ENCODE measurements at regions not wholly inside any gene's neighbourhood (a gene's known extent, or its start where the extent isn't known, plus 50 kb on each side); places are given as distances from the start of the nearest gene placed in this dataset.

GRCh38 chr1:232134365-232134764, 495.6 kb downstream of the SIPA1L2 start:
- H2BK5ac ChIP-seq (ENCODE audit: low read depth, low read length, poor library complexity, severe bottlenecking): no peak overlapping the region
- 93% methylated on average over 1 of the region's 2 CpGs for WGBS
- H2BK12ac ChIP-seq (ENCODE audit: low read length in 2 of 2): no peak overlapping the region
- no peak overlapping the region for H2AK5ac ChIP-seq (ENCODE audit: low read length, severe bottlenecking)
- no peak for DNase-seq
- no peak overlapping the region for H3K27ac ChIP-seq (ENCODE audit: low read length, poor library complexity, severe bottlenecking)
- no peak overlapping the region for H2AFZ ChIP-seq (ENCODE audit: low read depth, low read length)
- no peak overlapping the region for H2BK120ac ChIP-seq (ENCODE audit: low read depth, low read length)
- H3K4me2 ChIP-seq (ENCODE audit: low read length, poor library complexity, severe bottlenecking): no peak overlapping the region
- H4K91ac ChIP-seq (ENCODE audit: low read length): no peak overlapping the region
- H4K8ac ChIP-seq (ENCODE audit: low read length): no peak overlapping the region
- no peaks in the 10 kb centered on the region for H3K27me3 ChIP-seq (ENCODE audit: control insufficient read depth in 1 of 2, insufficient read depth in 1 of 2, low read length in 2 of 2)
- H3K36me3 ChIP-seq (ENCODE audit: control insufficient read depth in 1 of 2, insufficient read depth in 2 of 2, low read depth in 1 of 2, low read length in 2 of 2): no peaks in the 10 kb centered on the region
- no peaks in the 10 kb centered on the region for H3K9me3 ChIP-seq (ENCODE audit: control insufficient read depth, low read length)
- H2BK15ac ChIP-seq (ENCODE audit: low read depth, poor library complexity, severe bottlenecking): no peak overlapping the region
- no peak overlapping the region for H3K4ac ChIP-seq (ENCODE audit: low read depth in 1 of 2, low read length in 2 of 2)
- no peaks in the 10 kb centered on the region for H3K4me1 ChIP-seq (ENCODE audit: control insufficient read depth, insufficient read depth, low read depth, low read length)
- H3K18ac ChIP-seq (ENCODE audit: low read depth in 1 of 2, low read length in 2 of 2): no peak overlapping the region
- H3K4me3 ChIP-seq (ENCODE audit: insufficient read depth in 1 of 2, low read depth in 1 of 2, low read length in 2 of 2): no peak overlapping the region
- H3K23ac ChIP-seq (ENCODE audit: low read length in 2 of 2): no peak overlapping the region
- no peaks in the 10 kb centered on the region for H3K79me1 ChIP-seq (replicated peaks; ENCODE audit: low read length, poor library complexity, severe bottlenecking)
- H3K14ac ChIP-seq (ENCODE audit: low read length in 2 of 2): no peak overlapping the region
- no peak overlapping the region for H3K9ac ChIP-seq (ENCODE audit: low read length)

DNA sequence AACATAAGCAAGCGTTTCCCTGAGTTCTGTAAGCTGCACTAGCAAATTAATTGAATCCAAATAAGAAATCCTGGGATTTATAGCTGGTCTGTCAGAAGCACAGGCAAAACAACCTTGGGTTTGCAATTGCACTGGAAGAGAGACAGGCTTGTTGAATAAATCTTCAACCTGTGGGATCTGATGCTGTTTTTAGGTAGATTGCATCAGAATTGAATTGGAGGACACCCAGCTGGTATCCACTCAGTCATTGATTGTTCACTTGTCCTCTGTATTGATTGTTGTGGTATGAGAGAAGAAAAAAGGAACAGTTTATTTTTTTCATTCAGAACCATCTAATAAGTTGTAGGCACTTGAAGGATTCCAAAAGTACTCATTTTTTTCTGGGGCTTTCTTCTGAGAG, 497.4 kb downstream of the SIPA1L2 start:
- Histone ChIP-seq H3K27me3 (ENCODE audit: control insufficient read depth in 1 of 2, insufficient read depth in 1 of 2, low read length in 2 of 2) (no peaks in the 10 kb centered on the region), H3K27ac (ENCODE audit: low read length, poor library complexity, severe bottlenecking) (no peak overlapping the region), H3K9me3 (ENCODE audit: control insufficient read depth, low read length) (no peaks in the 10 kb centered on the region), H2BK120ac (ENCODE audit: low read depth, low read length) (no peak overlapping the region), H3K18ac (ENCODE audit: low read depth in 1 of 2, low read length in 2 of 2) (no peak overlapping the region), H2AFZ (ENCODE audit: low read depth, low read length) (no peak overlapping the region), H2BK15ac (ENCODE audit: low read depth, poor library complexity, severe bottlenecking) (no peak overlapping the region), H3K4ac (ENCODE audit: low read depth in 1 of 2, low read length in 2 of 2) (no peak overlapping the region), H4K8ac (ENCODE audit: low read length) (no peak overlapping the region), H4K91ac (ENCODE audit: low read length) (no peak overlapping the region), H3K79me1 (replicated peaks; ENCODE audit: low read length, poor library complexity, severe bottlenecking) (no peaks in the 10 kb centered on the region), H3K4me2 (ENCODE audit: low read length, poor library complexity, severe bottlenecking) (no peak overlapping the region), H2AK5ac (ENCODE audit: low read length, severe bottlenecking) (no peak overlapping the region), H3K14ac (ENCODE audit: low read length in 2 of 2) (no peak overlapping the region), H3K4me3 (ENCODE audit: insufficient read depth in 1 of 2, low read depth in 1 of 2, low read length in 2 of 2) (no peak overlapping the region), H2BK5ac (ENCODE audit: low read depth, low read length, poor library complexity, severe bottlenecking) (no peak overlapping the region), H3K23ac (ENCODE audit: low read length in 2 of 2) (no peak overlapping the region), H3K4me1 (ENCODE audit: control insufficient read depth, insufficient read depth, low read depth, low read length) (no peaks in the 10 kb centered on the region), H3K9ac (ENCODE audit: low read length) (no peak overlapping the region), H3K36me3 (ENCODE audit: control insufficient read depth in 1 of 2, insufficient read depth in 2 of 2, low read depth in 1 of 2, low read length in 2 of 2) (no peaks in the 10 kb centered on the region), H2BK12ac (ENCODE audit: low read length in 2 of 2) (no peak overlapping the region)
- no peak for DNase-seq
- 75% methylated on average over 1 of the region's 1 CpG for WGBS

- no peak overlapping the region for H3K4me2 ChIP-seq (ENCODE audit: low read length, poor library complexity, severe bottlenecking)
- no peak overlapping the region for H4K8ac ChIP-seq (ENCODE audit: low read length)
- H3K9ac ChIP-seq (ENCODE audit: low read length): no peak overlapping the region
- no peak overlapping the region for H2AFZ ChIP-seq (ENCODE audit: low read depth, low read length)
- H2AK5ac ChIP-seq (ENCODE audit: low read length, severe bottlenecking): no peak overlapping the region
- H3K27me3 ChIP-seq (ENCODE audit: control insufficient read depth in 1 of 2, insufficient read depth in 1 of 2, low read length in 2 of 2): no peaks in the 10 kb centered on the region
- DNase-seq: no peak
- H4K91ac ChIP-seq (ENCODE audit: low read length): no peak overlapping the region
- no CpG with 5 or more reads among the region's 1 CpG for WGBS
- H2BK5ac ChIP-seq (ENCODE audit: low read depth, low read length, poor library complexity, severe bottlenecking): no peak overlapping the region
- no peak overlapping the region for H3K14ac ChIP-seq (ENCODE audit: low read length in 2 of 2)
- no peaks in the 10 kb centered on the region for H3K4me1 ChIP-seq (ENCODE audit: control insufficient read depth, insufficient read depth, low read depth, low read length)
- H3K27ac ChIP-seq (ENCODE audit: low read length, poor library complexity, severe bottlenecking): no peak overlapping the region
- no peaks in the 10 kb centered on the region for H3K9me3 ChIP-seq (ENCODE audit: control insufficient read depth, low read length)
- no peak overlapping the region for H3K4me3 ChIP-seq (ENCODE audit: insufficient read depth in 1 of 2, low read depth in 1 of 2, low read length in 2 of 2)
- H3K36me3 ChIP-seq (ENCODE audit: control insufficient read depth in 1 of 2, insufficient read depth in 2 of 2, low read depth in 1 of 2, low read length in 2 of 2): no peaks in the 10 kb centered on the region
- peak overlapping the region in 1 of 2 experiments; percentile 34 for H3K18ac ChIP-seq (ENCODE audit: low read depth in 1 of 2, low read length in 2 of 2)
- no peak overlapping the region for H2BK15ac ChIP-seq (ENCODE audit: low read depth, poor library complexity, severe bottlenecking)
- H2BK12ac ChIP-seq (ENCODE audit: low read length in 2 of 2): peak overlapping the region; percentile 45 to 63
- no peak overlapping the region for H3K23ac ChIP-seq (ENCODE audit: low read length in 2 of 2)
- H2BK120ac ChIP-seq (ENCODE audit: low read depth, low read length): no peak overlapping the region
- peak overlapping the region in 1 of 2 experiments; percentile 5 for H3K4ac ChIP-seq (ENCODE audit: low read depth in 1 of 2, low read length in 2 of 2)
- no peaks in the 10 kb centered on the region for H3K79me1 ChIP-seq (replicated peaks; ENCODE audit: low read length, poor library complexity, severe bottlenecking)
Observed at GRCh38 chr1:232131715-232132391, 498.1 kb downstream of the SIPA1L2 start.

- Histone ChIP-seq H2BK12ac (ENCODE audit: low read length in 2 of 2) (peak overlapping the region in 1 of 2 experiments; percentile 78), H3K18ac (ENCODE audit: low read depth in 1 of 2, low read length in 2 of 2) (peak overlapping the region; percentile 21 to 79), H2BK15ac (ENCODE audit: low read depth, poor library complexity, severe bottlenecking) (no peak overlapping the region), H3K23ac (ENCODE audit: low read length in 2 of 2) (no peak overlapping the region), H3K4me3 (ENCODE audit: insufficient read depth in 1 of 2, low read depth in 1 of 2, low read length in 2 of 2) (no peak overlapping the region), H2BK120ac (ENCODE audit: low read depth, low read length) (peak overlapping the region; percentile 61), H3K14ac (ENCODE audit: low read length in 2 of 2) (no peak overlapping the region), H3K36me3 (ENCODE audit: control insufficient read depth in 1 of 2, insufficient read depth in 2 of 2, low read depth in 1 of 2, low read length in 2 of 2) (no peaks in the 10 kb centered on the region), H4K91ac (ENCODE audit: low read length) (no peak overlapping the region), H3K4me2 (ENCODE audit: low read length, poor library complexity, severe bottlenecking) (no peak overlapping the region), H3K4ac (ENCODE audit: low read depth in 1 of 2, low read length in 2 of 2) (peak overlapping the region in 1 of 2 experiments; percentile 80), H3K9ac (ENCODE audit: low read length) (no peak overlapping the region), H3K79me1 (replicated peaks; ENCODE audit: low read length, poor library complexity, severe bottlenecking) (no peaks in the 10 kb centered on the region), H2AFZ (ENCODE audit: low read depth, low read length) (no peak overlapping the region), H4K8ac (ENCODE audit: low read length) (no peak overlapping the region), H2AK5ac (ENCODE audit: low read length, severe bottlenecking) (no peak overlapping the region), H3K27me3 (ENCODE audit: control insufficient read depth in 1 of 2, insufficient read depth in 1 of 2, low read length in 2 of 2) (no peaks in the 10 kb centered on the region), H3K4me1 (ENCODE audit: control insufficient read depth, insufficient read depth, low read depth, low read length) (no peaks in the 10 kb centered on the region), H3K9me3 (ENCODE audit: control insufficient read depth, low read length) (no peaks in the 10 kb centered on the region), H2BK5ac (ENCODE audit: low read depth, low read length, poor library complexity, severe bottlenecking) (no peak overlapping the region), H3K27ac (ENCODE audit: low read length, poor library complexity, severe bottlenecking) (no peak overlapping the region)
- no peak for DNase-seq
- 69% methylated on average over 4 of the region's 4 CpGs for whole genome bisulfite sequencing
Observed at GRCh38 chr1:232130815-232131480, 499.0 kb downstream of the SIPA1L2 start.

Measured in mesenchymal stem cell (in vitro differentiated cells and primary cell).